Muscle of leg (tissue), 3 donors: ENCODE measurements at regions not wholly inside any gene's neighbourhood (a gene's known extent, or its start where the extent isn't known, plus 50 kb on each side); places are given as distances from the start of the nearest gene placed in this dataset.

Experiments used
- DNase-seq: peaks from one replicate; pipeline ENCODE4 v3.0.0; 2013
- H3K27ac ChIP-seq: one replicate; pipeline ENCODE4 v1.5.1; 2013; ENCODE audit warnings: mild to moderate bottlenecking, low read length, control low read depth
- H3K27me3 ChIP-seq: one replicate; pipeline ENCODE4 v1.6.1; 2013; ENCODE audit warnings: low read length; ENCODE audit not compliant: control insufficient read depth, insufficient read depth
- H3K36me3 ChIP-seq: one replicate; pipeline ENCODE4 v1.6.1; 2013; ENCODE audit warnings: low read length; ENCODE audit not compliant: control insufficient read depth, insufficient read depth
- H3K4me1 ChIP-seq: one replicate; pipeline ENCODE4 v1.6.1; 2013; ENCODE audit warnings: low read length; ENCODE audit not compliant: control insufficient read depth, insufficient read depth
- H3K4me3 ChIP-seq: one replicate; pipeline ENCODE4 v1.5.1; 2013; ENCODE audit warnings: low read length, control low read depth
- H3K9me3 ChIP-seq: replicated peaks from 2 replicates; pipeline ENCODE4 v1.6.1; 2013; ENCODE audit warnings: low read depth, low read length; ENCODE audit not compliant: control insufficient read depth
- WGBS: methylation state at CpG from one replicate; pipeline ENCODE4 v1.1.5; 2013; ENCODE audit warnings: missing lambda C conversion rate; ENCODE audit not compliant: insufficient coverage; 5-methylcytosine and 5-hydroxymethylcytosine counted together

- Histone ChIP-seq H3K27ac (no peak overlapping the region), H3K27me3 (no peaks in the 10 kb centered on the region), H3K4me1 (peaks cover 2% of the 10 kb centered on the region), H3K4me3 (no peak overlapping the region), H3K9me3 (no peaks in the 10 kb centered on the region), H3K36me3 (no peaks in the 10 kb centered on the region)
- WGBS, result 29% methylated on average over 2 of the region's 3 CpGs
- DNase-seq, result peak; percentile 68
Observed at GRCh38 chr14:97097296-97097695, 300.1 kb downstream of the VRK1 start.

DNA sequence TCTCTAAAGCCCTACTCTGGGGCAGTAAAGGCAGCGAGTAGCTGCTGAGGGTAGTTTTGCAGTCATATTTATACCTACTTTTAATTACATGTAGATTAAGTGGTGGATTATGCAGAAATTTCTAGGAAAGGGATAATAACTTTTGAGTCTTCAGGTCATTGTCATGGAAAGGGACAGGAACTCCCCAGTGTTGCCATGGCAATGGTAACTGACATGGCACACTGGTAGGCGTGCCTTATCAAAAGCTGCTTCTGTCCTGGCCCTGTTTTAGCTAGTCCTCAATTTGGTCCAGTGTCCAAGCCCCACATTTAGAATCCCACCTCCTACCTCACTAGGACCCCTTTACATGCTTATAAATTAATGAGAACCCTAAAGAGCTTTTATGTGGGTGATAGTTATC is 303.1 kb downstream of the VRK1 start:
- Histone ChIP-seq H3K9me3 (no peaks in the 10 kb centered on the region), H3K4me1 (peaks cover 2% of the 10 kb centered on the region), H3K4me3 (no peak overlapping the region), H3K27ac (no peak overlapping the region), H3K27me3 (no peaks in the 10 kb centered on the region), H3K36me3 (no peaks in the 10 kb centered on the region)
- DNase-seq, result no peak
- WGBS, result 100% methylated on average over 1 of the region's 2 CpGs

GRCh38 chr14:97101561-97101960 is 304.4 kb downstream of the VRK1 start:
- H3K4me1 ChIP-seq, result peaks cover 6% of the 10 kb centered on the region
- DNase-seq, result no peak
- no peaks in the 10 kb centered on the region for H3K36me3 ChIP-seq
- no peaks in the 10 kb centered on the region for H3K27me3 ChIP-seq
- no peak overlapping the region for H3K4me3 ChIP-seq
- H3K9me3 ChIP-seq, result no peaks in the 10 kb centered on the region
- WGBS, result no CpG with 5 or more reads among the region's 8 CpGs
- no peak overlapping the region for H3K27ac ChIP-seq

DNA sequence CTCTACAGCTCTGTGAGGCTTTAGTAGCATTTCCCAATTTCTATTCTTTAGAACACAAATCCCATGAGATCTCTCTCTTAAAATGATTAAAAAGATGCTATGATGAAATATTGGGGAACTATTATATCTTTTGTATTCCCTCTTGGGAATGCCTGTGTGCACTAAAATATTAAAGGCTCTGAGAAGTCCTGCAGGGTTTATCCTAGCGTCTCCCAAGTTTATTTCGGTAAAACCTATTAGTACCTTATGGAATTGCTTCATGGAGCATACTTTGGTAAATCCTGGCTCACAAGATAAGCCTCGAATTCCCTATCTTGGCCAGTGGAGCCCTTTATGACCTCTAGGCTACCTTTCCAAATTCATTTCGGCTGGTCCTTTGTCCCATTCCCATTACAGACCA is 306.8 kb downstream of the VRK1 start:
- H3K4me3 ChIP-seq, result no peak overlapping the region
- no peak overlapping the region for H3K27ac ChIP-seq
- no peaks in the 10 kb centered on the region for H3K9me3 ChIP-seq
- no peak for DNase-seq
- no peaks in the 10 kb centered on the region for H3K36me3 ChIP-seq
- peaks cover 4% of the 10 kb centered on the region for H3K4me1 ChIP-seq
- 83% methylated on average over 4 of the region's 4 CpGs for WGBS
- no peaks in the 10 kb centered on the region for H3K27me3 ChIP-seq

- Histone ChIP-seq H3K4me3 (no peak overlapping the region), H3K27me3 (no peaks in the 10 kb centered on the region), H3K9me3 (peaks cover 5% of the 10 kb centered on the region), H3K36me3 (no peaks in the 10 kb centered on the region), H3K27ac (no peak overlapping the region), H3K4me1 (peaks cover 4% of the 10 kb centered on the region)
- WGBS, result 20% methylated on average over 3 of the region's 5 CpGs
- DNase-seq, result peak; percentile 26
Observed at GRCh38 chr14:97106166-97106565, 309.0 kb downstream of the VRK1 start.

GRCh38 chr14:97106609-97107008 is 309.4 kb downstream of the VRK1 start:
- DNase-seq, result no peak
- WGBS, result 61% methylated on average over 3 of the region's 10 CpGs

DNA sequence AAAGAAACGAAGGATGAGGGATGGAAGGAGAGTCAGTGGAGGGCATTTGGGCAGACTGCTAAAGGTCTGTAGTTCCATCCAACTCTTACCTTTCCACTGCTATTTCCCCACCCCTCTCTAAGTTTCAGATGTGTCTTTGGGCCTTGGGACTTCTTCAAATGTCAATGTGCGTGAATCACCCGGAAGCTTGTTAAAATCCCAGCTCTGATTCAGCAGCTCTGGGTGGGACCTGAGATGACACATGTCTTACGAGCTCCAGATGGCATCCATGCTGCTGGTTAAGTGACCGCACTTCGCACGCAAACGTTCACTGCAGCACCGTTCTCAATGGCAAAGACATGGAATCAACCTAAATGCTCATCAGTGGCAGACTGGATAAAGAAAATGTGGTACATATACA is 309.9 kb downstream of the VRK1 start:
- peaks cover 5% of the 10 kb centered on the region for H3K9me3 ChIP-seq
- DNase-seq, result no peak
- H3K27me3 ChIP-seq, result no peaks in the 10 kb centered on the region
- no peak overlapping the region for H3K27ac ChIP-seq
- H3K36me3 ChIP-seq, result no peaks in the 10 kb centered on the region
- 94% methylated on average over 8 of the region's 9 CpGs for WGBS
- no peak overlapping the region for H3K4me3 ChIP-seq
- H3K4me1 ChIP-seq, result peaks cover 4% of the 10 kb centered on the region

More at GRCh38 chr14:97106609-97107008, 309.4 kb downstream of the VRK1 start:
- H3K27ac ChIP-seq, result no peak overlapping the region
- no peaks in the 10 kb centered on the region for H3K36me3 ChIP-seq
- H3K4me3 ChIP-seq, result no peak overlapping the region
- H3K9me3 ChIP-seq, result peaks cover 5% of the 10 kb centered on the region
- H3K27me3 ChIP-seq, result no peaks in the 10 kb centered on the region
- peaks cover 4% of the 10 kb centered on the region for H3K4me1 ChIP-seq

DNA sequence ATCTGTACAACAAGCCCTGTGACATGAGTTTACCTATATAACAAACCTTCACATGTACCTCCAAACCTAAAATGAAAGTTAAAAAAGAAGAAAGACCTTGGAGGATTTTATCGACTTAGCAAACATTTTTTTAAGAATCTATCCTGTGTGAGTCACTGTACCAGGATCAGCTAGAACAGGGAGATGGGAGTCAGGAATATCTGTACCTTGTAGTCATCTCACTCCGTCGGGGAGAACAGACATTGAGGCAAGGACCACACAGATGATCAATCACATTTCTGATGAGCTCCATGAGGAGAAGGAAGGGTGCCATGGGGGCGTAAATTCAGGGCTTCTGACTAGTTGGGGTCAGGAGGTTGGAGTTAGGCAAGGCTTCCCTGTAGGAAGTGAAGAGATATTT is 310.6 kb downstream of the VRK1 start:
- Histone ChIP-seq H3K27me3 (no peaks in the 10 kb centered on the region), H3K4me3 (no peak overlapping the region), H3K4me1 (peaks cover 4% of the 10 kb centered on the region), H3K27ac (no peak overlapping the region), H3K36me3 (no peaks in the 10 kb centered on the region), H3K9me3 (peaks cover 5% of the 10 kb centered on the region)
- WGBS, result no CpG with 5 or more reads among the region's 4 CpGs
- DNase-seq, result no peak

DNA sequence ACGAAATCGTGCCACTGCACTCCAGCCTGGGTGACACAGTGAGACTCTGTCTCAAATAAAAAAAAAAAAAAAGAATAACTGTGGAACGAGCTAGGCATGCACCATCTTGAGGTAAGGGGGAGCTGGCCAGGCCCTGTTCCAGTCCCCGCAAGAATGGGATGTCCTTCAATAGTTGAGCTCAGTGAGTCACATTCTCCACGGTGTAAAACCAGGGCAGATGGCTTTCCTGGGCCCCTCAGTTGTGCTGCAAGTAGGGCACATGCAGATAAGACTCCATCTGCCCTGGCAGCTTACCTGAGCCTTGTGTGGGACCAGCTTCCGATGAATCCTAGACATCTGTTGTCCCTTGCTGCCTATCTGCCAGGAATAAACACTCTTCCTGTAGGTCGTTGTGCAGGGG is 312.1 kb downstream of the VRK1 start:
- no peak overlapping the region for H3K4me3 ChIP-seq
- H3K27ac ChIP-seq, result no peak overlapping the region
- peaks cover 5% of the 10 kb centered on the region for H3K9me3 ChIP-seq
- peaks cover 4% of the 10 kb centered on the region for H3K4me1 ChIP-seq
- DNase-seq, result no peak
- no peaks in the 10 kb centered on the region for H3K36me3 ChIP-seq
- peaks cover 2% of the 10 kb centered on the region for H3K27me3 ChIP-seq
- 78% methylated on average over 7 of the region's 7 CpGs for whole genome bisulfite sequencing

DNA sequence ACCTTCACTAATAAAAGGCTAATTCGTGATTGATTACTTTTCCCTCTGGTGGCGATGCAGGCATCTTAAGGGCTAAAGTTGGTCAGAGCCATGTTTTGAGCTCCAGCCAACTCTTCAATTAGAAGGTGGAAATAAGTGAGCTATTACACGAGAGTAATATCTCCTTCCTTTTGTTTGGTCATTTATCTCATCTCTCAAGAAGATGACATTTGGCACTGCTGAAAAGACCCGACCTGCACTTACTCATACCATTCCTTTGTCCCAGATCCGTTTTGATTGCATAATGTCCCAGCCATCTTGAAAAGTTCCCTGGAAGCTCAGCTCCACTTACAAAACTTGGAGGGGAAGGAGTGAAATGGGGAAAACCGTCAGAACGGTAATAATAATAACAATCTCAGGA is 316.2 kb downstream of the VRK1 start:
- H3K4me1 ChIP-seq, result no peaks in the 10 kb centered on the region
- H3K4me3 ChIP-seq, result no peak overlapping the region
- H3K9me3 ChIP-seq, result peaks cover 5% of the 10 kb centered on the region
- no peak for DNase-seq
- H3K27me3 ChIP-seq, result peaks cover 13% of the 10 kb centered on the region
- H3K36me3 ChIP-seq, result no peaks in the 10 kb centered on the region
- no CpG with 5 or more reads among the region's 7 CpGs for WGBS
- no peak overlapping the region for H3K27ac ChIP-seq

GRCh38 chr14:97116546-97116945 is 319.4 kb downstream of the VRK1 start:
- H3K4me1 ChIP-seq, result no peaks in the 10 kb centered on the region
- DNase-seq, result no peak
- peaks cover 13% of the 10 kb centered on the region for H3K27me3 ChIP-seq
- no peaks in the 10 kb centered on the region for H3K9me3 ChIP-seq
- no peak overlapping the region for H3K27ac ChIP-seq
- WGBS, result 80% methylated on average over 1 of the region's 3 CpGs
- H3K4me3 ChIP-seq, result no peak overlapping the region
- no peaks in the 10 kb centered on the region for H3K36me3 ChIP-seq
